DOHH2 (cell line): ENCODE measurements at regions not wholly inside any gene's neighbourhood (a gene's known extent, or its start where the extent isn't known, plus 50 kb on each side); places are given as distances from the start of the nearest gene placed in this dataset.

Source experiments
- H3F3A ChIP-seq: fragments of 200-600 bp; sonication (generic), shearing (Covaris generic); 2 replicates; pipeline ENCODE4 v1.6.0; 2016; ENCODE audit warnings: antibody characterized with exemption, mild to moderate bottlenecking; ENCODE audit not compliant: control insufficient read depth, insufficient read depth
- H3K27ac ChIP-seq: fragments of 200-600 bp; sonication (generic); 2 replicates; pipeline ENCODE4 v1.5.1; 2014; ENCODE audit warnings: low read depth, mild to moderate bottlenecking, low read length, moderate library complexity
- H3K27me3 ChIP-seq: fragments of 200-600 bp; sonication (generic); 2 replicates; pipeline ENCODE4 v1.6.1; 2014; ENCODE audit warnings: mild to moderate bottlenecking, low read length, mixed read lengths; ENCODE audit not compliant: control insufficient read depth
- H3K36me3 ChIP-seq: fragments of 200-600 bp; sonication (generic); 2 replicates; pipeline ENCODE4 v1.6.1; 2014; ENCODE audit warnings: mild to moderate bottlenecking, low read length, moderate library complexity, mixed read lengths; ENCODE audit not compliant: control insufficient read depth
- H3K4me1 ChIP-seq: fragments of 200-600 bp; sonication (generic); 2 replicates; pipeline ENCODE4 v1.6.1; 2014; ENCODE audit warnings: mild to moderate bottlenecking, low read length, mixed read lengths; ENCODE audit not compliant: control insufficient read depth
- H3K4me2 ChIP-seq: fragments of 200-600 bp; sonication (generic); 2 replicates; pipeline ENCODE4 v1.6.0; 2014; ENCODE audit warnings: mild to moderate bottlenecking, low read length, moderate library complexity
- H3K4me3 ChIP-seq: fragments of 200-600 bp; sonication (generic); 2 replicates; pipeline ENCODE4 v1.5.1; 2014; ENCODE audit warnings: mild to moderate bottlenecking, low read length, mixed read lengths
- H3K79me2 ChIP-seq: fragments of 200-600 bp; sonication (generic); 2 replicates; pipeline ENCODE4 v1.6.1; 2014; ENCODE audit warnings: mild to moderate bottlenecking, low read length, mixed read lengths; ENCODE audit not compliant: control insufficient read depth
- H3K9me2 ChIP-seq: fragments of 200-600 bp; sonication (generic); replicated peaks from 2 replicates; pipeline ENCODE4 v1.6.1; 2014; ENCODE audit warnings: mild to moderate bottlenecking, low read length, mixed read lengths; ENCODE audit not compliant: control insufficient read depth
- H3K9me3 ChIP-seq: fragments of 200-600 bp; sonication (generic); 2 replicates; pipeline ENCODE4 v1.6.1; 2014; ENCODE audit warnings: antibody characterized with exemption, low read length, mixed read lengths; ENCODE audit not compliant: control insufficient read depth, insufficient read depth
- H4K20me1 ChIP-seq: fragments of 200-600 bp; sonication (generic); 2 replicates; pipeline ENCODE4 v1.6.0; 2014; ENCODE audit warnings: low read depth, mild to moderate bottlenecking, antibody characterized with exemption, low read length, moderate library complexity; ENCODE audit not compliant: control insufficient read depth, insufficient read depth
- CTCF ChIP-seq: fragments of 200-600 bp; sonication (generic); IDR thresholded peaks from one replicate; pipeline ENCODE4 v1.5.1; 2014; ENCODE audit warnings: antibody characterized with exemption, mild to moderate bottlenecking, low read depth, low read length; ENCODE audit not compliant: poor library complexity, severe bottlenecking
- EZH2phosphoT487 ChIP-seq: fragments of 200-600 bp; sonication (generic); IDR thresholded peaks from 2 replicates; pipeline ENCODE4 v1.6.1; 2017; ENCODE audit warnings: borderline replicate concordance, mild to moderate bottlenecking, antibody characterized with exemption, low read length, moderate library complexity, mixed read lengths

GRCh38 chr12:130075497-130076076, 86.7 kb upstream of the FZD10 start:
- Histone ChIP-seq H3K4me1 (no peaks in the 10 kb centered on the region), H3F3A (no peaks in the 10 kb centered on the region), H4K20me1 (no peaks in the 10 kb centered on the region), H3K27me3 (no peaks in the 10 kb centered on the region), H3K4me2 (no peak overlapping the region), H3K4me3 (no peak overlapping the region), H3K9me2 (no peaks in the 10 kb centered on the region), H3K79me2 (no peaks in the 10 kb centered on the region), H3K36me3 (no peaks in the 10 kb centered on the region), H3K9me3 (peaks cover 6% of the 10 kb centered on the region; the same call in 1 of the 2 replicates), H3K27ac (no peak overlapping the region)
- TF ChIP-seq EZH2phosphoT487, result no peak
- TF ChIP-seq CTCF, result no peak

GRCh38 chr12:130076126-130076525, 86.1 kb upstream of the FZD10 start:
- Histone ChIP-seq H3K9me3 (peaks cover 6% of the 10 kb centered on the region; the same call in 1 of the 2 replicates), H3K27me3 (no peaks in the 10 kb centered on the region), H3K4me3 (no peak overlapping the region), H3F3A (no peaks in the 10 kb centered on the region), H3K79me2 (no peaks in the 10 kb centered on the region), H3K4me1 (no peaks in the 10 kb centered on the region), H3K4me2 (no peak overlapping the region), H3K36me3 (no peaks in the 10 kb centered on the region), H4K20me1 (no peaks in the 10 kb centered on the region), H3K27ac (no peak overlapping the region), H3K9me2 (no peaks in the 10 kb centered on the region)
- TF ChIP-seq CTCF (no peak), EZH2phosphoT487 (no peak)

GRCh38 chr12:130076752-130077151, 85.5 kb upstream of the FZD10 start:
- H3K9me2 ChIP-seq, result no peaks in the 10 kb centered on the region
- H3K4me3 ChIP-seq, result no peak overlapping the region
- H3K4me1 ChIP-seq, result no peaks in the 10 kb centered on the region
- H3K27me3 ChIP-seq, result no peaks in the 10 kb centered on the region
- TF ChIP-seq CTCF (no peak), EZH2phosphoT487 (no peak)
- H3K79me2 ChIP-seq, result no peaks in the 10 kb centered on the region
- no peak overlapping the region for H3K27ac ChIP-seq
- H3K36me3 ChIP-seq, result no peaks in the 10 kb centered on the region
- peaks cover 6% of the 10 kb centered on the region; the same call in 1 of the 2 replicates for H3K9me3 ChIP-seq
- no peaks in the 10 kb centered on the region for H3F3A ChIP-seq
- no peak overlapping the region for H3K4me2 ChIP-seq
- H4K20me1 ChIP-seq, result no peaks in the 10 kb centered on the region
